Cardiac muscle cell (in vitro differentiated cells and primary cell): ENCODE measurements at regions not wholly inside any gene's neighbourhood (a gene's known extent, or its start where the extent isn't known, plus 50 kb on each side); places are given as distances from the start of the nearest gene placed in this dataset.

Source experiments
- DNase-seq, 2 donors: peaks; one replicate each; pipeline versions ENCODE4 v3.0.0 to v3.0.0-alpha.2; 2010 to 2017; ENCODE audit warnings: low read depth in 1 of 2, low spot score in 1 of 2
- H3K27ac ChIP-seq: fragments of 200-600 bp; sonication (generic); 2 replicates; pipeline ENCODE4 v1.5.1; 2016
- H3K27me3 ChIP-seq: fragments of 200-600 bp; sonication (generic); 2 replicates; pipeline ENCODE4 v1.6.0; 2016; ENCODE audit warnings: control low read depth
- H3K36me3 ChIP-seq: fragments of 200-600 bp; sonication (generic); 2 replicates; pipeline ENCODE4 v1.5.1; 2016; ENCODE audit warnings: control low read depth
- H3K4me1 ChIP-seq: fragments of 200-600 bp; sonication (generic); 2 replicates; pipeline ENCODE4 v1.8.1; 2017; ENCODE audit warnings: low read depth, mild to moderate bottlenecking, mixed run types
- H3K4me3 ChIP-seq: fragments of 200-600 bp; sonication (generic); 2 replicates; pipeline ENCODE4 v1.5.1; 2016; ENCODE audit warnings: mild to moderate bottlenecking
- H3K9me3 ChIP-seq: fragments of 200-600 bp; sonication (generic); 2 replicates; pipeline ENCODE4 v1.5.1; 2017; ENCODE audit warnings: low read depth, mild to moderate bottlenecking, control low read depth
- TF ChIP-seq, protein P1 (sequence below): IDR thresholded peaks from 2 replicates; pipeline ENCODE4 v1.5.1; 2012; ENCODE audit warnings: low read depth, mild to moderate bottlenecking, low read length

DNA sequence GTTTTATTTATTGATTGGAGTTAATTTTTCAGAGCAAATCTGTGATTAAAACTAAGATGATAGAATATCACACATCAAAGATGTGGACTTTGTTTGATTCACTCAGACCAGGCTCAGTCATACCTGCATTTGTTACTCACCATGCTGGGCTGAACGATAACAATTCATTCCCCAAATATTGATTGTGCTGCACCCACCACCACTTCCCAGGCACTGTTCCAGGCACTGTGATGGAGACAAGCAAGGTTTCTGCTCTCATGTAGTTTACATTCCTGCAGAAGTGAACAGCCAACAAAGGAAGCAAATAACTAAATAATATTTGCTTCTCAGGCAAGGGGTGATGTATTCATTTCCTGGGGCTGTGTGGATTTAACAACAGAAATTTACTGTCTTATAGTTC is 428.3 kb downstream of the DNAH5 start:
- no peaks in the 10 kb centered on the region for H3K9me3 ChIP-seq
- no peak overlapping the region for H3K4me3 ChIP-seq
- TF ChIP-seq, protein P1, sequence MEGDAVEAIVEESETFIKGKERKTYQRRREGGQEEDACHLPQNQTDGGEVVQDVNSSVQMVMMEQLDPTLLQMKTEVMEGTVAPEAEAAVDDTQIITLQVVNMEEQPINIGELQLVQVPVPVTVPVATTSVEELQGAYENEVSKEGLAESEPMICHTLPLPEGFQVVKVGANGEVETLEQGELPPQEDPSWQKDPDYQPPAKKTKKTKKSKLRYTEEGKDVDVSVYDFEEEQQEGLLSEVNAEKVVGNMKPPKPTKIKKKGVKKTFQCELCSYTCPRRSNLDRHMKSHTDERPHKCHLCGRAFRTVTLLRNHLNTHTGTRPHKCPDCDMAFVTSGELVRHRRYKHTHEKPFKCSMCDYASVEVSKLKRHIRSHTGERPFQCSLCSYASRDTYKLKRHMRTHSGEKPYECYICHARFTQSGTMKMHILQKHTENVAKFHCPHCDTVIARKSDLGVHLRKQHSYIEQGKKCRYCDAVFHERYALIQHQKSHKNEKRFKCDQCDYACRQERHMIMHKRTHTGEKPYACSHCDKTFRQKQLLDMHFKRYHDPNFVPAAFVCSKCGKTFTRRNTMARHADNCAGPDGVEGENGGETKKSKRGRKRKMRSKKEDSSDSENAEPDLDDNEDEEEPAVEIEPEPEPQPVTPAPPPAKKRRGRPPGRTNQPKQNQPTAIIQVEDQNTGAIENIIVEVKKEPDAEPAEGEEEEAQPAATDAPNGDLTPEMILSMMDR: no peak
- H3K36me3 ChIP-seq: no peaks in the 10 kb centered on the region
- H3K4me1 ChIP-seq: no peaks in the 10 kb centered on the region
- H3K27me3 ChIP-seq: no peaks in the 10 kb centered on the region
- no peak overlapping the region for H3K27ac ChIP-seq
- DNase-seq: no peak

DNA sequence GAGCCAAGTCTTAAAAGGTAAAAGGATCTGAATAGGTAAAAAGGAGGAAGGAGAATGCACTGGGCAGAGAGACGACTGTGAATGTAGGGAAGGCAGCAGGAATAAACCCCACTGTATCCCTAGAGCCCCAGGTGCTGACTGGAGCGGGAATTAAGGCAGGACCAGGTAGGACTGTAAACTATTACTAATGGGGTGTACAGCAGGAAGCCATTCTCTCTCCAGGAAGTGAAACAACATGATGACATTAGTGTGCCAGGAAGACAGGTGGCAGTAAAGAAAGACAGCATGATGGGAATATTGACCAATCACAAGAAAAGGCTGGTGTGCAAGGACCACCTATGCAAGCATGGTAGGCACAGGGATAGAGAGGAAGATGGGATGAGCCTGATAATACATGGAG is 433.0 kb downstream of the DNAH5 start:
- H3K27ac ChIP-seq: no peak overlapping the region
- H3K4me3 ChIP-seq: no peak overlapping the region
- H3K36me3 ChIP-seq: no peaks in the 10 kb centered on the region
- TF ChIP-seq, protein P1: no peak
- no peaks in the 10 kb centered on the region for H3K9me3 ChIP-seq
- no peaks in the 10 kb centered on the region for H3K27me3 ChIP-seq
- H3K4me1 ChIP-seq: no peaks in the 10 kb centered on the region
- DNase-seq: no peak

DNA sequence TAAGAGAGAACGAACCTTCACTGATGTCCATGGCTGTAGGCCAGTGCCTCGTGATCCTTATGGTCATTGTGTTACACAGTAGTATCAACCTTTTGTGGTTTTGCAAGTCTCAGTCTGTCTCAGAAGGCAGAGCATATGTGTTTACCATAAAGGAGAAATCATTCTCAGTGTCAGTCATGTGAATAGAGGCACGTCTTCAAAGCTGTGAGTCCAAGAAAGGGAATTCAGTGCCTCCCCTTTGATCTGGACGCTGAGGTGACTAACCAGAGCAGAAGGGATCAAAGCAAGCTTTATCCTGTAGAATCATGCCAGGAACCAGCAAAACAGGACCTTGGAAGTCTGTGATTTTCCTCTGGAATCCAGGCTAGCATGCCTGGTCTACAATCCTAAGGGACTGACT is 433.9 kb downstream of the DNAH5 start:
- no peaks in the 10 kb centered on the region for H3K27me3 ChIP-seq
- H3K9me3 ChIP-seq: no peaks in the 10 kb centered on the region
- H3K36me3 ChIP-seq: no peaks in the 10 kb centered on the region
- no peaks in the 10 kb centered on the region for H3K4me1 ChIP-seq
- H3K27ac ChIP-seq: no peak overlapping the region
- TF ChIP-seq, protein P1: no peak
- H3K4me3 ChIP-seq: no peak overlapping the region
- DNase-seq: no peak

DNA sequence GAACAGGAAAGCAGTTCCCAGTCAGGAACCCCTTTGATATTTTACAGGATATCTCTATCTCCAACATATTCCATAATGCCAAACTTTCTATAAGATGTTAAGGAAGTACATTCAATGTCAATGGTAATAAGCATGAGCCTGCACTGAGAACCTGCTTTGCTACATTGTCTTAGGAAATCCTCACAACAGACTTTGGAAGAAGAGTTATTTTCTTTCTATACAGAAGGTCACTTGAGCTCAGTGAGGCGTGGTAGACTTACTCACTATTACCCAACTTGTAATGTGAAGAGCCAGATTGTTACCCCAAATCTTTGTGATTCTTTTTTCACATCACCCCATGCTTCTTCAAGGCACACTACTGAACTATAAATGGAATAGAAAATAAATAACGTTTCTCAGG is 435.9 kb downstream of the DNAH5 start:
- no peaks in the 10 kb centered on the region for H3K27me3 ChIP-seq
- TF ChIP-seq, protein P1: no peak
- H3K27ac ChIP-seq: no peak overlapping the region
- H3K4me3 ChIP-seq: no peak overlapping the region
- H3K9me3 ChIP-seq: no peaks in the 10 kb centered on the region
- H3K36me3 ChIP-seq: no peaks in the 10 kb centered on the region
- no peak for DNase-seq
- no peaks in the 10 kb centered on the region for H3K4me1 ChIP-seq

DNA sequence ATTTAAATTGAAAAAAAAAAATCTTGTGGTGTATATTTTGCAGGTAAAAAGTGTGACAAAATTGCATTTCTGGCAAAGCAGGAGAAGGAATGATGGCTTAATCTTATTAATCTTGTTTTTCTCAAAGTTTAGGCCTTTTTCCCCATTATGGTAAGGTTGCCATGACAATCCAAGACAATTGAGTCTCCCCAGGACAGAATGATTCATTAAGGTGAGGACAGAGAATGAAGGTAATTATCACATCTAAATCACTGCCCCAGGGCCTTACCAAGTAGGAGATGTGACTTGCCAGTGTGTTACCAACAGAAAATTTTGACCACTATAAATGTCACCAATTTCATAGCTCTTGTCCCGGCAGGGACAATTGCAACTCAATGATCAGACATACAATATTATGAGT is 439.2 kb downstream of the DNAH5 start:
- Histone ChIP-seq H3K4me3 (no peak overlapping the region), H3K9me3 (no peaks in the 10 kb centered on the region), H3K27me3 (no peaks in the 10 kb centered on the region), H3K4me1 (no peaks in the 10 kb centered on the region), H3K27ac (no peak overlapping the region), H3K36me3 (no peaks in the 10 kb centered on the region)
- no peak for DNase-seq
- TF ChIP-seq, protein P1: no peak

DNA sequence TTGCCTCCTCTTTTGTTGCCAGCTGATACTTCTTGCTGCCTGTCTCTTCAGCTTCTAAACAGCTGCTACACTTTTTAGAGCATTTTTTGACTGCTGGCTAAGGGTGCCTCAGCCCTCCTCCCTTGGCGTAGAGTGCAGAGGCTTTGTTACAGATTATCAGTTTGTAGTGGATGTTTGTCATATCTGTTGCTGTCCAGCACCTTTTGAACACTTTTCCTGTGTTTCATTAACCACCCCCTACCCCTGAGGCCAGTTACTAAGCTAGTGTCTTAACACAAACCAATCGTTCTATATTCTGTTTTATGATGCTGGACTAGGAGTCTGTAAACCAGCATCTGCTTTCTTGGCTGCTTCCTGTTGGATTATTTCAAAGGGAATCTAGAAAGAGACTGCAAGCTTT is 441.5 kb downstream of the DNAH5 start:
- Histone ChIP-seq H3K9me3 (no peaks in the 10 kb centered on the region), H3K4me3 (no peak overlapping the region), H3K27ac (no peak overlapping the region), H3K36me3 (no peaks in the 10 kb centered on the region), H3K4me1 (no peaks in the 10 kb centered on the region), H3K27me3 (no peaks in the 10 kb centered on the region)
- TF ChIP-seq, protein P1: no peak
- no peak for DNase-seq
